ENCODE measurements at regions not wholly inside any gene's neighbourhood (a gene's known extent, or its start where the extent isn't known, plus 50 kb on each side); places are given as distances from the start of the nearest gene placed in this dataset.
"Not testable (repeated sequence)": the region's sequence is repeated elsewhere in the genome, so short reads cannot be mapped to it uniquely, and the experiment has no call there.

DNA sequence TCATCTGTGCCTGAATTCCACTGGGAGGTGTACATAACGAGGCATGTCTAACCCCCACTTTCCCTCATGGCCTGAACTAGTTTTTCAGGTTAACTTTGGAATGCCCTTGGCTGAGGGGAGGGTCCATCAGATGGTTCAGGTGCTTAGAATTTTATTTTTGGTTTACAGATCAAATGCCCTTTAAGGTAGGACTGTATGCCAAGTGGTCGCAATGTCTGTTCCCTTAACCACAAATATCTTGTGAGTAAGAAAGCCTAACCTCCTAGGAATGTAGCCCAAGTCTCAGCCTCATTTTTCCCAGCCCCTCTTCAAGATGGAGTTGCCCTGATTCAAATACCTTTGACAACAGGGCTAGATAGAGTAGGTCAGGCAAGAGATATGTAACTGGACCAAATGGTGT lies 78.4 kb downstream of the RNASET2 start:
- peak; percentile 46 for DNase-seq

DNA sequence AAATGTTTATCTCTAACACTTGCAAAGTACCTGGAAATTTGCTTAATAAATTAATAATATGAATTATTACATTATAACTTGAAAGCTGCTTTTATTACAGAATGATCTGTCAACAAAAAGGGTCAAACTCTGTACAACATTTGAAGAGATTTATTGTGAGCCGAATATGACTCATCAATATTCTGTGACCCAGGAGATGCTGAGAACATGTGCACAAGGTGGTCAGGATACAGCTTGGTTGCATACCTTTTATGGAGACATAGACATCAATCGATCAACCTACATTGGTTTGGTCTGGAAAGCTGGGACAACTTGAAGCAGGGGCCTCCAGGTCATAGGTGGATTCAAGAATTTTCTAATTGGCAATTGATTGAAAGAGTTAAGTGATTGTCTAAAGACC lies 79.0 kb downstream of the RNASET2 start:
- DNase-seq: no peak

DNA sequence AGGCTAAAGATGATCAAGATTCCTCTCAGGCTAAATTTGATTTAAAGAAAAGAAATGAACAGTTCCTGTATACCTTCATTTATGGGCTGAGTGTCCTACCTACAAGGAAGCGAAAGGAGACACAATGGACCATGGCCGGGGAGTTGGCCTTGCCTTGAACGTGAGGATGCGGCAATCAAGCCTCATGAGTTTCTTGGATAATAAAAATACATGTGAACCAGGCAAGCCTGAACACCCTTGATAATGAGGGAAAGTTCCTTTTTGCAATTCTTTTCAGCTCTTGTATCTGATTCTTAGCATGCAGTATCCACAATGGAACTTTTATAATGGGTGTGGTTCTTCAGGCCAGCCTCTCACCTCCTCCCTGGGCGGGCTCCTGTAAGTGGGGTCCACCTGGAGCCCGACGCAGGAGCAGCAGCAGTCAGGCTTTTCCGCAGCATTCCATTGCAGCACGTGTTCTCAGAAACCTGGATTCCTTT lies 83.8 kb downstream of the RNASET2 start:
- no peak for DNase-seq

GRCh38 chr6:166870602-166871208 lies 85.6 kb downstream of the RNASET2 start:
- DNase-seq: no peak

DNA sequence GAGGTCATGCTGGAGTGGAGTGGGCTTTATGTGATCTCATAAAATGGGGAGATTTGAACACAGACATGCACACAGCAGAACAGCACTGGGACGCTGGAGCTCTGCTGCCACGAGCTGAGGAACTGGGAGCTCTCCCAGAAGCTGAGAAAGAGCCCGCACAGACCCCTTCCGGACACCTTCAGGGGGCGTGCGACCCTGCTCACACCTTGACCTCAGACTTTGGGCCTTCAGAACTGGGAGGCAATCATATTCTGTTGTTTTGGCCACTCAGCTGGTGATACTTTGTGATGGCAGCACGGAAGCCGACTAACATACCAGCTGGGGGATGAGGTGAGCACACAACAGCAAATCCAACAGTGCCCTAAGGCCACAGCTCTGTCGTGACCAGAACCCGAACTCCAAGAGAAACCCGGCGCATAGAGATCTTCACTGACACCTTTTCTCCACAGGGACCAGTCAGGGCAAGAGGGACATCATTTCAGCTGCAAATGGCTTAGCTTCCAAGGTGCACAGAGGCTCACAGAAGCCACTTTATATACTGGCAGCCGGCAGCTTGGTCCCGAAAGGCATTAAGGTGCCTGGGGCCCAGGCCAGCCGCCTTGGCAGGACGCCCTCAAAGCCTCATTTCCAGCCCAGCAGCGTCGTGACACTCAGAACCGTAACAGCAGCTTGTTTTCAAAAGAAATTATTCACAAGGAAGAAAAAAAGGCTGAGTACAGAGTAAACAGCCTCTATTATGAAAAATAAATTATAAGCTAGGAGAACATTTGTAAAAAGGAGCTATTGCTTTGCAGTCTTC lies 89.3 kb downstream of the RNASET2 start:
- no peak for DNase-seq

- no peak for DNase-seq
Measured at GRCh38 chr6:166864333-166864732, 92.0 kb downstream of the RNASET2 start.

DNA sequence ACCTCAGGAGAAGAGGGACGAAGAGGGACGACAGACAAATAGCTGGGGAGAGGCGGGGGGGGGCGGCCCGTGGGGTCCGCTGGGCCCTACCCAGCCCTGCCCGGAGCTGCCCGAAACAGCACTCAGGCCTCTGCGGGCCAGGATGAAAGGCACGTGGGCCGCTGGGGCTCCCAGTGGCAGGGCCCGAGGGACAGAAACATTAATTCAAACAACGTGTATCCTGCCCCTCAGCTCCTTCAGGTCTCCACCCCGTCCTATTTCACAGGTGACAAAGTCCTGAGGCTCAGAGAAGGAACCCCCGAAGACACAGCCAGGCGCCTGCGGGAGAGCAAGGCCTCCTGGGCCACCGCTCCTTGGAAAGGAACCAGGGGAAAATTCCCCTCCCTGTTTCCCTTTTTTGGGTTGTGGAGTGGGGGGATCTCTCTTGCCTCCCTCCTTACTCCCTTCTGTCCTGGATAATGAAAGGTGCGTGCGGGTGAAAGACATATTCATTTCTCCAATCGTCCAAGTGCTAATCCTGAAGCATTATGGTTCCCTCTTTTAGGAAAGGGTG lies 93.3 kb downstream of the RNASET2 start:
- DNase-seq: no peak

- no peak for DNase-seq
Measured at GRCh38 chr6:166862287-166862977, 93.9 kb downstream of the RNASET2 start.

DNA sequence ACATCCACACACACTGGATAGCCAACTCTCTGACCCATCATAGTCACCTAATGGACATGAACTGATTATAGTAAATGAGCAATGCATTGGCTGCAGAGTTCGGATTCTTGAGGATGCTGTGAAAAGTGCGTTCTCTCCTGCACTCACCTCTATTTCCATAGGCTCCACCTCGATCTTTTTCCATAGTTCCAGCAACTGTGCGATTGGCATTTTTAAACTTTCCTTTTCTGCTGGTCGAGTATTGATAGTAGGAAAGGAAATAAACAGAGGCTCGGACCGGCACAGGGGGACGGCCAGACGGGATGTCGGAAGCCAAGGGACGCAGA lies 94.4 kb downstream of the RNASET2 start:
- no peak for DNase-seq

GRCh38 chr6:166861304-166861703 lies 95.0 kb downstream of the RNASET2 start:
- no peak for DNase-seq

DNA sequence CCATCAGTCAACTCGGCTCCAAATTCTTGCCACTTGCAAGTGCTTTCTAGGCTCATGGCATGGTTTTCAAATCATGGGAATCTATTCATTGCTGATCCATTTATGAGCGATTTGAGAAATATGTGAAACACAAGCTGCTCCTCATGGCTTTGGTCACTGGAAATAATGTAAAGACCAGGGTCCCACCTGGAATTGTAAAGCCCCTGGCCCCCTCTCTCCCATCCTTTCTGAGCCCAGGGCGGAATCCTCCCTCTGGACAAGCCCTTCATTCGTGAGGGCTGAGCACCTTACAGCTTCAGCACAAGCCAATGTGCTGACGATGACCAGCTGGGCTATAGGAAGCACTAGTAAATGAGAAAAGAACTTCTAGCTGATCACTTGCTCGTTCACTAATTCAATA lies 96.0 kb downstream of the RNASET2 start:
- no peak for DNase-seq

DNA sequence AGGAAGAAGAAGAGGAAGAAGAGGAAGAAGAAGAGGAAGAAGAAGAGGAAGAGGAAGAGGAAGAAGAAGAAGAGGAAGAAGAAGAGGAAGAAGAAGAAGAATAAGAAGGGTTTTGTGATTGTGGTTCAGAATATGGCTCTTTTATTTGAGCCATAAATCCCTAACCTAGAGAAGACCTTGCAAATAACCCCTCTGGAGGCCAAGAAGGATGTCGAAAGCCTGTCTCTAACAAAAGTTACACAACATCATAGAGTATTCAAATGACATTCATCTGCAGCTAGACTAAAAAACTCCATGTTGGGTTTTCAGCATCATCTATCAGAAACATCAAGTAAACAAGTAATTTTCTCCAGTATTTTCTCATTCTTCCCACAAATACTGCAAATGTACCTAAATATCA lies 100.9 kb downstream of the RNASET2 start:
- no peak for DNase-seq

DNA sequence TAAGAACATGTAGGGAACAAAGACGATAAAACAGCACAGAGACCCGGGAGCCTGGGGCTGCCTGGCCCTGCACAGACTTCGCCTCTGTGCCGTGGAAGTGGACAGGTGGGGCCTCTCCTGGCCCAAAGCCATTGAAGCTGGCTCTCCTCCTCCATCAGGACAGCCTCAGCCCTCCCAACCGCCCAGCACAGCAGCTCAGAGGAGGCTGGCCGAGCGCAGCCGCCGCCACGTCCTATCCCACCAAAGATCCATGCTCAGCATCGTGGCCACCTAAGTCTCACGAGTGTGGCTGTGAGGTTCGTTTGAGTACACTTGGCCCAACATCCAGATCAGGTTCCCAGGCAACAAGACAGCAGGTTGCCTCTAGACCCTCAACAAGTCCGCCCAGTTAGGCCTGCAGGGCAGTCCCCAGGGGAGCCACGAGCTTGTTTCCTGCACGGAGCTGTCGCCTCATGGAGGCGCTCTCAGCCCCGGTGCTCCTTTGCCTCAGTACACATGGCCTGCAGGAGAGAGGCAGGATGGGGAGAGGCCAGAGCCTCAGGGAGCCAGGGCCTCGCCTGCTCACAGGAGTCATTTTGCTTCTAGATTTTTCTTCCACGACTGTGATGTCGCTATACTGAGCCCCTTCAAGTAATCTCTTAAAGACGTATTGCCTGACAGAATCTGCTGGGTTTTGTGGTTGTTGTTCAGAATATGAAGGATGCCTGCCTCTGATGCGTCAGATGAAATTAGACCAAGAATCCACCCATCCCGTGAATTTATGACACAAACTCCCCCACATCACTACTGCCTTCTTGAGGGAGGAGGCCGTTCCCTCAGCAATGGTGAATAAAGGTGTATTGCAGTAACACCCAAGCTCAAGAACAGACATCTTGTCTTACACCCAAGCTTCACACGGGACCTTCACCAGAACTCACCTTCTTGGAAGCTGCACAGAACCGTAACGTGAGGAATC lies 102.7 kb downstream of the RNASET2 start:
- DNase-seq: no peak

GRCh38 chr6:166852451-166852975 lies 103.8 kb downstream of the RNASET2 start:
- no peak for DNase-seq

GRCh38 chr6:166851911-166852310 lies 104.4 kb downstream of the RNASET2 start:
- DNase-seq: no peak

DNA sequence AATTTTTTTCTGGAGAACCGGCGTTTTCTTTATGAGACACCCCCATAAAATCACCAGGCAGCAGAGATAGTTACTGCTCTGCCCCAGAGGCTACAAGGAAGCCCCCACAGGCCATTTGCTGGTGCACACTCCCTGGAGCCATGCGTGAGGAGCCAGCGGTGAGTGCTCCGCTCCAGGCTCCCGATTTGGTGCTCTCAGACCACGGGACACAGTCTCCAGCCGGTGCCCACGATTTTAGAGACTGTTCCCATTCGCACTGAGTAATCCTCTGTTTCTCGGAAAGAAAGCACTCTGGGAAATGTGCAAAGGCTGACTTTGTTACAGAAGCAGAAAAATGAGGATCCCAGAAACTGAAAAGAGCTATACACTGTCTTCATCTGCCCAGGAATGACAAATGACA lies 104.9 kb downstream of the RNASET2 start:
- no peak for DNase-seq

GRCh38 chr6:166850677-166851076 lies 105.7 kb downstream of the RNASET2 start:
- no peak for DNase-seq

- no peak for DNase-seq
Measured at GRCh38 chr6:166849749-166850183, 106.6 kb downstream of the RNASET2 start.

DNA sequence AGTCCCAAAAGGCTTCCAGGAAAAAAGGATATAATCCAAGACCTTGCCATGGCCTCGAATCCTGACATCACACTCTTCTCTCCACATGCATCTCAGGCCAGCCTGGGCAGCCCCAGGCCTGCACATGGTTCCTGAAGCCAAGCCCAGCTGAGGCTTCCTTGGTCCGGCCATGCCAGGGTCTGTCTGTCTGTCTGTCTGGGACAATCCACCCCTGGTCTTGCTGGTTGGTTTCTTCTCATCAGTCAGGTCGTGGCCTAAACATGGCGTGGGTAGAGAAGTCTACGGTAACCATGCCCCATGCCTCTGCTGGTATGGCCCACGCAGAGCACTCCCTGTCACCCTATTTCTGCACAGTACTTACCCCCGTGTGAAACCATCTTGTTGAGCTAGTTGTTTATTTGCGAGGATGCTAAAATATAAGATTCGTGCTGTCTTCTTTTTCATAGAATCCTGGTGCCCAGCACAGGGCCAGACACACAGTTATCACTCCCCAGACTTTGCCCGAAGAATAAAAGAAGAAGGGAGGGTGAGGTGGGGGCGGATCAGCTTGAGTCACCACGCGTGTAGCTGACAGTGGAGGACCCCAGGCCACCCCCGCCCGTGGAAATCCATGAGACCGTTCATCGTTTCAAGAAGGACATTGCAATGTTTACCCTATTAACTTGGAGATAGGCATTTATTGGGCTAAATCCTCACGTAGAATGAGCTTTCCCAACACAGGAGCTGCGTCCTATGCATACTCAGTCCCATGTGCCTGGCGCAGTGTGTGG lies 107.2 kb downstream of the RNASET2 start:
- DNase-seq: no peak

DNA sequence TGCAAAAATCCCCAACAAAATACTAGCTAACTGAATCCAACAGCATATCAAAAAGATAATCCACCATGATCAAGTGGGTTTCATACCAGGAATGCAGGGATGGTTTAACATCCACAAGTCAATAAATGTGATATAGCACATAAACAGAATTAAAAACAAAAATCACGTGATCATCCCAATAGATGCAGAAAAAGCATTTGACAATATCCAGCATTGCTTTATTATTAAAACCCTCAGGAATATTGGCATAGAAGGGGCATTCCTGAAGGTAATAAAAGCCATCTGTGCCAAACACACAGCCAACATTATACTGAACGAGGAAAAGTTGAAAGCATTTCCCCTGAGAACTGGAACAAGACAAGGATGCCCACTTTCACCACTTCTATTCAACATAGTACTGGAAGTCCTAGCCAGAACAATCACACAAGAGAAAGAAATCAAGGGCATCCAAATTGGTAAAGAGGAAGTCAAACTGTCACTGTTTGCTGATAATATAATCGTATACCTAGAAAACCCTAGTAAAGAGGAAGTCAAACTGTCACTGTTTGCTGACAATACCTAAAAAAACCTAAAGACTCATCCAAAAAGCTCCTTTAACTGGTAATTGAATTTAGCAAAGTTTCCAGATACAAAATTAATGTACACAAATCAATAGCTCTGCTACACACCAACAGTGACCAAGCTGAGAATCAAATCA lies 109.8 kb downstream of the RNASET2 start:
- not testable (repeated sequence) for DNase-seq

- DNase-seq: no peak
Measured at GRCh38 chr6:166842607-166843006, 113.7 kb downstream of the RNASET2 start.
